ENCODE measurements at regions not wholly inside any gene's neighbourhood (a gene's known extent, or its start where the extent isn't known, plus 50 kb on each side); places are given as distances from the start of the nearest gene placed in this dataset.

DNA sequence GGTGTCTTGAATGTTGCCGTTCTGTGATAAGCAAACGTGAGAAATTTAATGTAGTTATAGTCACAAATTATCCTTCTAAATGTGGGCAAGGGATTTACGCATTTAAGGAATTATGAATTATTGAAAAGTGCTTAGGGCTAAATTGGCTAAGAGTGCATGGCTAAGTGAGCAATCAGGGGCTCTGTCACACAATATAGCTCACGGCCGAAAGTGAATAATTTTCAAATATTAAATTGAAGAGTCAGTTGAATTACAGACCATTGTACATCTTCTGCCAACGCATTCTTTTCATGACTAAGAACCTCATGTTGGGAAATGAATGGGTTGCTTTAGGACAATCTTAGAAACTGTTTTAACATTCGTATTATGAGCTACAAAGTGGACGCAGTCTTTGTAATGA lies 1832.9 kb upstream of the LRRTM1 start:
- no peak overlapping the region for H3K27ac ChIP-seq

DNA sequence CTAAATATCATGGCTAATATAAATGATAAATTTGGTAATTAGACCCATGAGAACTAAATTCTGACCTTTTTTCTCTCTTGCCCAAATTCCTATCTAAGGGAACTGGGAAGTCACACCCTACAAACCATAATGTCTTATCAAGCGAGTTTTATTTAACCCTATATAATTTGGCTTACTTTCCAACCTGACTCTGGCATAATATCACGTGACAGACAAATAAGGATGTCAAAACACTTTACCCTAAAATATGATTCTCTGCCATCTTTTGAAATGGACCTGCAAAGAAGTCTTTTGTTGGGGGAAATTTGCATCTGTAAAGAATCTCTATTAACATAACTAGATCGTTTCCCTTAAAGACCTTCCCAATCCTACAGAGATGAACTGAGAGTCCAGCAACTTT lies 1823.5 kb upstream of the LRRTM1 start:
- TF ChIP-seq, protein P1, sequence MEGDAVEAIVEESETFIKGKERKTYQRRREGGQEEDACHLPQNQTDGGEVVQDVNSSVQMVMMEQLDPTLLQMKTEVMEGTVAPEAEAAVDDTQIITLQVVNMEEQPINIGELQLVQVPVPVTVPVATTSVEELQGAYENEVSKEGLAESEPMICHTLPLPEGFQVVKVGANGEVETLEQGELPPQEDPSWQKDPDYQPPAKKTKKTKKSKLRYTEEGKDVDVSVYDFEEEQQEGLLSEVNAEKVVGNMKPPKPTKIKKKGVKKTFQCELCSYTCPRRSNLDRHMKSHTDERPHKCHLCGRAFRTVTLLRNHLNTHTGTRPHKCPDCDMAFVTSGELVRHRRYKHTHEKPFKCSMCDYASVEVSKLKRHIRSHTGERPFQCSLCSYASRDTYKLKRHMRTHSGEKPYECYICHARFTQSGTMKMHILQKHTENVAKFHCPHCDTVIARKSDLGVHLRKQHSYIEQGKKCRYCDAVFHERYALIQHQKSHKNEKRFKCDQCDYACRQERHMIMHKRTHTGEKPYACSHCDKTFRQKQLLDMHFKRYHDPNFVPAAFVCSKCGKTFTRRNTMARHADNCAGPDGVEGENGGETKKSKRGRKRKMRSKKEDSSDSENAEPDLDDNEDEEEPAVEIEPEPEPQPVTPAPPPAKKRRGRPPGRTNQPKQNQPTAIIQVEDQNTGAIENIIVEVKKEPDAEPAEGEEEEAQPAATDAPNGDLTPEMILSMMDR (conservative IDR thresholded peaks at IDR 0.05): no peak
- H3K27ac ChIP-seq: no peak overlapping the region

More for the DNA sequence above, 1832.9 kb upstream of the LRRTM1 start:
- TF ChIP-seq, protein P1 (conservative IDR thresholded peaks at IDR 0.05): no peak

DNA sequence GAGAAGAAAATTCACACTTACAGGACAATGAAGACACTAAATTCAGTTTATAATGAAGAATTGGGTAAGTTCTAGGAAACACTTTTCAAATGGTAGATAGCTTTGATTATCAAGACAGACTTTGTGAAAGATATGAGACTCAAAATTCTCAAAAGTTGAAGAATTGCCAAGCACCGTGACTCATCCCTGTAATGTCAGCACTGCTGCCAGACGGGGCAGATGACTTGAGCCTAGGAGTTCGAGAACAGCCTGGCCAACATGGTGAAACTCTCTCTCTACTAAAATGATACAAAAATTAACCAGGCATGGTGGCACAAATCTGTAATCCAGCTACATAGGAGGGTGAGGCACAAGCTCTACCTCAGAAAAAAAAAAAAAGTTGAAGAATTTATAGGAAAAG lies 1820.1 kb upstream of the LRRTM1 start:
- TF ChIP-seq, protein P1 (conservative IDR thresholded peaks at IDR 0.05): no peak
- no peak overlapping the region for H3K27ac ChIP-seq

DNA sequence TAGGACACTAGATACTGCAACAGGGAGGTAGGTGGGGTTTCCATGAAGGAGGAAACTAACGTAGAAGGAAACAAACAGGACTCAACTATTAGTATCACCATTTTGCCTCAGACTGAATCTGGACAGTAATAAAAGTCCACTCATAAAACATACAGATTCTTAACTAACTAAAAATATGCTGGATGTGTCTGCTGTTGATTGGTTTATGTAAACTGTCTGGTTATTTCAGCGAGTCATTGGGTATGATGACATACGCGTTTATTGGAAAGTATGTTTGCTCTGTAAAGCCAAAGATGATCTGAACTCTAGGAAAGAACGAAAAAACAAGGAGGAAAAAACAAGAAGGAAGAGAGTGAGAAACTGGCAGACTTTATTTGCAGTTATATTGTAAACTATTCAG lies 1816.1 kb upstream of the LRRTM1 start:
- peak overlapping the region; percentile 83 for H3K27ac ChIP-seq
- TF ChIP-seq, protein P1 (conservative IDR thresholded peaks at IDR 0.05): no peak

DNA sequence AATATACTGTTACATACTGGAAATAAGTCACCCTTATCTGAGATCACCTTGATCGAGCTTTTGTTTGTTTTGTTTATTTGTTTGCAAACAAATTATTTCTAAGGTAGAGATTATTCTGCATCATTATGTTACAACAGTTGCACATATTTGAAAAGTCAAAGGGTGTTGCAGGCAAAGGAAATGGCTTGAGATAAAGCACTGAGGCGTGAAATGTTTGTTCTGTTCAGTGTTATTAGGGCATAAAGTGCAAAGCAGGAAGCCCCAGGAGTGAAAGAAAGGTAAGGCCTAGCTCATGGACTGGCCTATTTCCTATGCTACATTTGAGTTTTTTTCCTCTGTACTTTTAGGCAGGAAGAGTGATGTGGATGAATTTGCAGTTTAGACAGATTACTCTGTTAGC lies 1815.6 kb upstream of the LRRTM1 start:
- H3K27ac ChIP-seq: peak overlapping the region; percentile 83
- TF ChIP-seq, protein P1 (conservative IDR thresholded peaks at IDR 0.05): no peak

DNA sequence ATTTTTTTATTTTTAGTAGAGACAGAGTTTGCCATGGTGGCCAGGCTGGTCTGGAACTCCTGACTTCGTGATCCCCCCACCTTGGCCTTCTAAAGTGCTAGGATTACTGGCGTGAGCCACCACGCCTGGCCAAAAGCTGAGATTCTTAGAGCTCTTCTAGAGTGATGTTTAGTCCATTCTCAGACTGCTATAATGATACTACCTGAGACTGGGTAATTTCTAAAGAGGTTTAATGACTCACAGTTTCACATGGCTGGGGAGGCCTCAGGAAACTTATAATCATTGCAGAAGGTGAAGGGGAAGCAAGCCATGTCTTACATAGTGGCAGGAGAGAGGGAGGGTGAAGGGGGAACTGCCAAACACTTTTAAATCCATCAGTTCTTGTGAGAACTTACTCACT lies 1804.9 kb upstream of the LRRTM1 start:
- TF ChIP-seq, protein P1 (conservative IDR thresholded peaks at IDR 0.05): no peak
- peak overlapping the region; percentile 40 for H3K27ac ChIP-seq

DNA sequence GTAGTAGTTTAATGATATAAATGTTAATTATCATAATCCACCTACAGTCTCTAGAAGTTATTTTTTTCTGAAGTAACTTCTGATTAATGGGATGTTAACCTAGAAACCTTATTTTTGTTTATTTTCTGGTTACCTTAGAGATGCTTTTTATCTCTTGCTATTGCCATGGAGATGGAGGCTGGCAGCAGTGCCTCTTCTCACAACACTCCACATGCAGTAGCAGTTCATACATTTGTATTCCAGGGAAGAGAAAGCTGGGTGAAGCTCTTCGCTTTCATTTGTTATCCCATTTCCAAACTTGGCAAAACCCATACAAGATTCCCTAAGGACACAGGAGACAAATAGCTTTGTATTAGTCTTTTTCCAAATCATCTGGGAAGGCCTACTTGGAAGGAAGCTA lies 1794.1 kb upstream of the LRRTM1 start:
- TF ChIP-seq, protein P1 (conservative IDR thresholded peaks at IDR 0.05): no peak
- H3K27ac ChIP-seq: no peak overlapping the region

DNA sequence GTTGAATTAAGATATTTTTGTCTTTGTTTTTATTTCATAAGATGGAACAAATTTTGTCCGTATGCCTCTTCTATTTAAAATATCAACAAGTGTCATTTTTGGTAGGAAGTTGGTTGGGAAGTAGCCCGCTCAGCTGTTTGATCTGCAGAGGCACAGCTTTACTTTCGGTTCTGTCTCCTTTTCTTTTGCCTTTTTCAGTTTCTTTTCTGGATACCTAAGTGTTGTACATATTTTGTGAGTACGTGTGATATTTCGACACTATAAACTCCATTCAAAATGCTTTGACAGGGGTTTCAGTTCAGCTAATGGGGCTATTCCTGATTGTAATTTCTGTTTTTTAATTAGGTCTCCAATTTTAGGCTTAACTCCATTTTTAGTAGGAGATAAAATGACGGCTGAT lies 1785.0 kb upstream of the LRRTM1 start:
- no peak overlapping the region for H3K27ac ChIP-seq
- TF ChIP-seq, protein P1 (conservative IDR thresholded peaks at IDR 0.05): no peak

Measured in VCaP (cell line).